ENCODE measurements at regions not wholly inside any gene's neighbourhood (a gene's known extent, or its start where the extent isn't known, plus 50 kb on each side); places are given as distances from the start of the nearest gene placed in this dataset.

DNA sequence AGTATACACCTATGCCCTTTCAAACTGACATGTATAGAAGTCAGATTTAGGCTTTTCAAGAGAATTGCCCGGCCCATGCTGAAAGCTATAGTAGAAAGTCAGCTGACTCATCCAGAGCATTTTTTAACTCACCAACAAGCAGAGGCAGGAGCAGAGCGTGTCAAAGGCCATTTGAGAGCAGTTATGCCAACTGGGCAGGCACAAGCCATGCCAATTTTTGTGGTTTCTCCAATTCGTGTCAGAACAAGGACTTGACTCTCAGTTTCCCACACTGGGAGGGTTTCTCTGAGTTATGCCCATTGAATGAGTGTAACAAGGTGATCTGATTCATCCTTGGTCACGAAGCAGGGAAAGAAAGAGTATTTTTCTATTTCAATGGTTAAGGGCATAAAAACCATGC, 403.3 kb upstream of the THBS1 start:
- Histone ChIP-seq H3K79me2 (replicated peaks; ENCODE audit: insufficient read depth, low read length) (no peaks in the 10 kb centered on the region), H3K4me3 (ENCODE audit: low read length) (no peak overlapping the region), H3K9me2 (ENCODE audit: insufficient read depth, low read length) (no peaks in the 10 kb centered on the region), H2AFZ (ENCODE audit: low read depth, low read length) (no peak overlapping the region), H3K9me3 (ENCODE audit: low read length) (no peaks in the 10 kb centered on the region), H4K20me1 (ENCODE audit: insufficient read depth) (no peaks in the 10 kb centered on the region), H3K9ac (ENCODE audit: low read length) (no peak overlapping the region), H3K4me2 (ENCODE audit: low read length) (no peak overlapping the region), H3F3A (ENCODE audit: insufficient read depth, low read length, poor library complexity, severe bottlenecking) (no peaks in the 10 kb centered on the region), H3K36me3 (ENCODE audit: insufficient read depth, low read length) (no peaks in the 10 kb centered on the region), H3K27ac (ENCODE audit: low read length) (no peak overlapping the region), H3K27me3 (ENCODE audit: insufficient read depth, low read depth, low read length) (no peaks in the 10 kb centered on the region)
- TF ChIP-seq POLR2AphosphoS5 (IDR thresholded peaks at IDR 0.05) (no peak), EZH2 (IDR thresholded peaks at IDR 0.05; ENCODE audit: borderline replicate concordance, insufficient read depth, low read length, poor library complexity, severe bottlenecking) (no peak), TAF1 (IDR thresholded peaks at IDR 0.05; ENCODE audit: low read depth) (no peak), SMC3 (conservative IDR thresholded peaks at IDR 0.05; ENCODE audit: poor library complexity) (no peak), RAD21 (conservative IDR thresholded peaks at IDR 0.05) (no peak), EP300 (conservative IDR thresholded peaks at IDR 0.05; ENCODE audit: poor library complexity, severe bottlenecking) (no peak), MXI1 (conservative IDR thresholded peaks at IDR 0.05; ENCODE audit: poor library complexity, severe bottlenecking) (no peak)
- TF ChIP-seq, protein P1, sequence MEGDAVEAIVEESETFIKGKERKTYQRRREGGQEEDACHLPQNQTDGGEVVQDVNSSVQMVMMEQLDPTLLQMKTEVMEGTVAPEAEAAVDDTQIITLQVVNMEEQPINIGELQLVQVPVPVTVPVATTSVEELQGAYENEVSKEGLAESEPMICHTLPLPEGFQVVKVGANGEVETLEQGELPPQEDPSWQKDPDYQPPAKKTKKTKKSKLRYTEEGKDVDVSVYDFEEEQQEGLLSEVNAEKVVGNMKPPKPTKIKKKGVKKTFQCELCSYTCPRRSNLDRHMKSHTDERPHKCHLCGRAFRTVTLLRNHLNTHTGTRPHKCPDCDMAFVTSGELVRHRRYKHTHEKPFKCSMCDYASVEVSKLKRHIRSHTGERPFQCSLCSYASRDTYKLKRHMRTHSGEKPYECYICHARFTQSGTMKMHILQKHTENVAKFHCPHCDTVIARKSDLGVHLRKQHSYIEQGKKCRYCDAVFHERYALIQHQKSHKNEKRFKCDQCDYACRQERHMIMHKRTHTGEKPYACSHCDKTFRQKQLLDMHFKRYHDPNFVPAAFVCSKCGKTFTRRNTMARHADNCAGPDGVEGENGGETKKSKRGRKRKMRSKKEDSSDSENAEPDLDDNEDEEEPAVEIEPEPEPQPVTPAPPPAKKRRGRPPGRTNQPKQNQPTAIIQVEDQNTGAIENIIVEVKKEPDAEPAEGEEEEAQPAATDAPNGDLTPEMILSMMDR (IDR thresholded peaks at IDR 0.05; ENCODE audit: poor library complexity, severe bottlenecking), result no peak
- TF ChIP-seq, protein P2, sequence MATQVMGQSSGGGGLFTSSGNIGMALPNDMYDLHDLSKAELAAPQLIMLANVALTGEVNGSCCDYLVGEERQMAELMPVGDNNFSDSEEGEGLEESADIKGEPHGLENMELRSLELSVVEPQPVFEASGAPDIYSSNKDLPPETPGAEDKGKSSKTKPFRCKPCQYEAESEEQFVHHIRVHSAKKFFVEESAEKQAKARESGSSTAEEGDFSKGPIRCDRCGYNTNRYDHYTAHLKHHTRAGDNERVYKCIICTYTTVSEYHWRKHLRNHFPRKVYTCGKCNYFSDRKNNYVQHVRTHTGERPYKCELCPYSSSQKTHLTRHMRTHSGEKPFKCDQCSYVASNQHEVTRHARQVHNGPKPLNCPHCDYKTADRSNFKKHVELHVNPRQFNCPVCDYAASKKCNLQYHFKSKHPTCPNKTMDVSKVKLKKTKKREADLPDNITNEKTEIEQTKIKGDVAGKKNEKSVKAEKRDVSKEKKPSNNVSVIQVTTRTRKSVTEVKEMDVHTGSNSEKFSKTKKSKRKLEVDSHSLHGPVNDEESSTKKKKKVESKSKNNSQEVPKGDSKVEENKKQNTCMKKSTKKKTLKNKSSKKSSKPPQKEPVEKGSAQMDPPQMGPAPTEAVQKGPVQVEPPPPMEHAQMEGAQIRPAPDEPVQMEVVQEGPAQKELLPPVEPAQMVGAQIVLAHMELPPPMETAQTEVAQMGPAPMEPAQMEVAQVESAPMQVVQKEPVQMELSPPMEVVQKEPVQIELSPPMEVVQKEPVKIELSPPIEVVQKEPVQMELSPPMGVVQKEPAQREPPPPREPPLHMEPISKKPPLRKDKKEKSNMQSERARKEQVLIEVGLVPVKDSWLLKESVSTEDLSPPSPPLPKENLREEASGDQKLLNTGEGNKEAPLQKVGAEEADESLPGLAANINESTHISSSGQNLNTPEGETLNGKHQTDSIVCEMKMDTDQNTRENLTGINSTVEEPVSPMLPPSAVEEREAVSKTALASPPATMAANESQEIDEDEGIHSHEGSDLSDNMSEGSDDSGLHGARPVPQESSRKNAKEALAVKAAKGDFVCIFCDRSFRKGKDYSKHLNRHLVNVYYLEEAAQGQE (IDR thresholded peaks at IDR 0.05; ENCODE audit: borderline replicate concordance), result no peak

DNA sequence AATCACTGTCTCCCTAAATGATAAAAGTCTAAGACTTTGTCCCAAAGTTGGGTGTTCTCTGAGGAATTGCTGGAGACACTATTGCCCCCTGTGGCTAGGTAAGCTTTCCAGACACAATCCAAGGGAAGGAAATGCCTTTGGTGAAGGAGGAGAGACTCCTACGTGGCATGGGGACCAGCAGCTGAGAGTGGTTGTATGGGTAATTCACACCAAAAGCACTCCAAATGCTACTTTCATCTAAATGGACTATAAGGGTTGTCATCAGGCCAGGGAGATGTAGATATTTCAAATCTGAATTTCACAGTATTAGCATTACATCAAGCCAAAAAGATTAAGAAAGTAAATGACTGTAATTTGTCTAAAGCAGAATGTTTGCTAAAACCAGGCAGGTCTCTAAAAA, 400.8 kb upstream of the THBS1 start:
- Histone ChIP-seq H3K27me3 (ENCODE audit: insufficient read depth, low read depth, low read length) (no peaks in the 10 kb centered on the region), H3K36me3 (ENCODE audit: insufficient read depth, low read length) (no peaks in the 10 kb centered on the region), H3K27ac (ENCODE audit: low read length) (no peak overlapping the region), H3K79me2 (replicated peaks; ENCODE audit: insufficient read depth, low read length) (no peaks in the 10 kb centered on the region), H3K4me3 (ENCODE audit: low read length) (no peak overlapping the region), H3F3A (ENCODE audit: insufficient read depth, low read length, poor library complexity, severe bottlenecking) (no peaks in the 10 kb centered on the region), H3K9me3 (ENCODE audit: low read length) (no peaks in the 10 kb centered on the region), H3K9me2 (ENCODE audit: insufficient read depth, low read length) (no peaks in the 10 kb centered on the region), H3K9ac (ENCODE audit: low read length) (no peak overlapping the region), H3K4me2 (ENCODE audit: low read length) (no peak overlapping the region), H2AFZ (ENCODE audit: low read depth, low read length) (no peak overlapping the region), H4K20me1 (ENCODE audit: insufficient read depth) (no peaks in the 10 kb centered on the region)
- TF ChIP-seq EP300 (conservative IDR thresholded peaks at IDR 0.05; ENCODE audit: poor library complexity, severe bottlenecking) (no peak), EZH2 (IDR thresholded peaks at IDR 0.05; ENCODE audit: borderline replicate concordance, insufficient read depth, low read length, poor library complexity, severe bottlenecking) (no peak), SMC3 (conservative IDR thresholded peaks at IDR 0.05; ENCODE audit: poor library complexity) (no peak), MXI1 (conservative IDR thresholded peaks at IDR 0.05; ENCODE audit: poor library complexity, severe bottlenecking) (no peak), TAF1 (IDR thresholded peaks at IDR 0.05; ENCODE audit: low read depth) (no peak), RAD21 (conservative IDR thresholded peaks at IDR 0.05) (no peak), POLR2AphosphoS5 (IDR thresholded peaks at IDR 0.05) (no peak)
- TF ChIP-seq, protein P2 (IDR thresholded peaks at IDR 0.05; ENCODE audit: borderline replicate concordance), result no peak
- TF ChIP-seq, protein P1 (IDR thresholded peaks at IDR 0.05; ENCODE audit: poor library complexity, severe bottlenecking), result no peak
